ENCODE measurements at regions not wholly inside any gene's neighbourhood (a gene's known extent, or its start where the extent isn't known, plus 50 kb on each side); places are given as distances from the start of the nearest gene placed in this dataset.

DNA sequence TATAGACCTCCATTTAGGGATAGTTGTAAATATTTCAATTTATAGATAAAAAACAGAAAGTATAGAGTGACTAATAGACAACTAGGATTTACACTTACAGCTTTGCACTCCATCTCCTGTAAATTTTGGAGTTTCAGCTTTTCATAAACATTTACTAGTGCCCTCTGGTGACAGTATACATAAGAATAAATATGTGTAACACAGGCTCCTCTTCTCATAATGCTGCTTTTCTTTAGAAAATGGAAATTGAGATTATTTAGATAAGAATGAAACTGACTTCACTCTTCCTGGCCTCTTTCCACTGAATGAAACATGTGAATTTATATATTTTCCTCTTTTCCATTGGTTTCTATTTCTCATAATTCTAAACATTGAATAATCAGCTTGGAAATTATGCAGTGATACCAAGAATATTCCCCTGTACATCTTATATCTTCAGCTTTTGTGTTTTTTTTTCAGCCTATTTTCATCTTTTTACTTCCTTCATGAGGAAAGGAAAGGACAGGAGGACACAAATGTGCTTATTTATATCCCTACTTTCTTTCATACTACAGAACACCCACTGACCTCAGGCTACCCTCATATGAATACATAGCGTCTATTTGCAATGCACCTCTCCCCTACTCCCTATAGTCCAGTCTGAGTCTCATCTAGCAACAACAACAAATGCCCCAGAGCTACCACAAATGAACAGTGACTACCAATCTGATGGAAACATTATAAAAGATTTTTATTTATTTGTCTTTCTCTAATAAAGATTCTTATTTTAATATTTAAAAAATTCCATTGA is 103.1 kb upstream of the CCDC39 start:
- TF ChIP-seq, protein P1, sequence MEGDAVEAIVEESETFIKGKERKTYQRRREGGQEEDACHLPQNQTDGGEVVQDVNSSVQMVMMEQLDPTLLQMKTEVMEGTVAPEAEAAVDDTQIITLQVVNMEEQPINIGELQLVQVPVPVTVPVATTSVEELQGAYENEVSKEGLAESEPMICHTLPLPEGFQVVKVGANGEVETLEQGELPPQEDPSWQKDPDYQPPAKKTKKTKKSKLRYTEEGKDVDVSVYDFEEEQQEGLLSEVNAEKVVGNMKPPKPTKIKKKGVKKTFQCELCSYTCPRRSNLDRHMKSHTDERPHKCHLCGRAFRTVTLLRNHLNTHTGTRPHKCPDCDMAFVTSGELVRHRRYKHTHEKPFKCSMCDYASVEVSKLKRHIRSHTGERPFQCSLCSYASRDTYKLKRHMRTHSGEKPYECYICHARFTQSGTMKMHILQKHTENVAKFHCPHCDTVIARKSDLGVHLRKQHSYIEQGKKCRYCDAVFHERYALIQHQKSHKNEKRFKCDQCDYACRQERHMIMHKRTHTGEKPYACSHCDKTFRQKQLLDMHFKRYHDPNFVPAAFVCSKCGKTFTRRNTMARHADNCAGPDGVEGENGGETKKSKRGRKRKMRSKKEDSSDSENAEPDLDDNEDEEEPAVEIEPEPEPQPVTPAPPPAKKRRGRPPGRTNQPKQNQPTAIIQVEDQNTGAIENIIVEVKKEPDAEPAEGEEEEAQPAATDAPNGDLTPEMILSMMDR (conservative IDR thresholded peaks at IDR 0.05 in 1 of 2, IDR thresholded peaks at IDR 0.05 in 1 of 2; ENCODE audit: low read depth in 1 of 2, low read length in 2 of 2), result no peak
- no peak for TF ChIP-seq EZH2 (IDR thresholded peaks at IDR 0.05; ENCODE audit: low read length, missing control alignments)

Measured in fibroblast of lung (primary cell).